HL-60 (cell line): ENCODE measurements at regions not wholly inside any gene's neighbourhood (a gene's known extent, or its start where the extent isn't known, plus 50 kb on each side); places are given as distances from the start of the nearest gene placed in this dataset.

Experiments used
- DNase-seq, 2 experiments: peaks; one replicate each; pipeline ENCODE4 v3.0.0-alpha.2; 2010 to 2020; ENCODE audit warnings: low read depth in 1 of 2, low spot score in 1 of 2
- H3K27ac ChIP-seq: fragments of 250-450 bp; sonication (Bioruptor Pico); replicated peaks from 2 replicates; pipeline ENCODE4 v1.5.1; 2020; ENCODE audit warnings: mild to moderate bottlenecking, moderate library complexity
- H3K27me3 ChIP-seq: fragments of 250-450 bp; sonication (Bioruptor Pico); 2 replicates; pipeline ENCODE4 v1.5.1; 2021; ENCODE audit warnings: mild to moderate bottlenecking, moderate library complexity; ENCODE audit not compliant: insufficient read depth, poor library complexity, severe bottlenecking
- H3K4me3 ChIP-seq: replicated peaks from 2 replicates; pipeline ENCODE4 v1.5.1; 2011; ENCODE audit warnings: mild to moderate bottlenecking, control low read depth, low read length; ENCODE audit not compliant: insufficient read depth
- GABPA ChIP-seq: IDR thresholded peaks from 2 replicates; pipeline ENCODE4 v1.6.1; 2012; ENCODE audit warnings: low read depth
- POLR2AphosphoS5 ChIP-seq: IDR thresholded peaks from 2 replicates; pipeline ENCODE4 v1.6.1; 2012; ENCODE audit warnings: low read depth
- SPI1 ChIP-seq: IDR thresholded peaks from 2 replicates; pipeline ENCODE4 v1.6.1; 2012; ENCODE audit warnings: low read depth, mild to moderate bottlenecking, borderline replicate concordance
- TF ChIP-seq, protein P1 (sequence below): IDR thresholded peaks from one replicate; pipeline ENCODE4 v1.5.1; 2011; ENCODE audit warnings: low read length, control low read depth, inconsistent platforms; ENCODE audit not compliant: insufficient read depth
- TF ChIP-seq, protein P2 (sequence below): IDR thresholded peaks from 2 replicates; pipeline ENCODE4 v1.6.1; 2012; ENCODE audit warnings: low read depth; ENCODE audit not compliant: insufficient replicate concordance

DNA sequence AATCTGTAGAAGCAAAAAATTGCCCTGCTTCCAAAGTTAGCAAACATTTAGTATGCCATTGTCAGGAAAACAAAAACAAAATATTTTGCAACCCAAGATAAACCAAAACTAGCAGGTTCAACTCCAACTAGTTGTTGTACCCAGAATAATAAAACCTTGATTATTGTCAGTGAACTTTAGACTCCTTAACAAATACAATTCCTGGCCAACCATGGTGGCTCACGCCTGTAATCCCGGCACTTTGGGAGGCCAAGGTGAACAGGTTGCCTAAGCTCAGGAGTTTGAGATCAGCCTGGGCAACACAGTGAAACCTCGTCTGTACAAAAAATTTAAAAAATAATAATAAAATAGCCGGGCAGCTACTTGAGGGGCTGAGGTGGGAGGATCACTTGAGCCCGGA, 53.6 kb upstream of the EPCAM start:
- Histone ChIP-seq H3K4me3 (no peak overlapping the region), H3K27ac (no peak overlapping the region), H3K27me3 (no peaks in the 10 kb centered on the region)
- no peak for TF ChIP-seq SPI1
- no peak for TF ChIP-seq GABPA
- TF ChIP-seq, protein P1, sequence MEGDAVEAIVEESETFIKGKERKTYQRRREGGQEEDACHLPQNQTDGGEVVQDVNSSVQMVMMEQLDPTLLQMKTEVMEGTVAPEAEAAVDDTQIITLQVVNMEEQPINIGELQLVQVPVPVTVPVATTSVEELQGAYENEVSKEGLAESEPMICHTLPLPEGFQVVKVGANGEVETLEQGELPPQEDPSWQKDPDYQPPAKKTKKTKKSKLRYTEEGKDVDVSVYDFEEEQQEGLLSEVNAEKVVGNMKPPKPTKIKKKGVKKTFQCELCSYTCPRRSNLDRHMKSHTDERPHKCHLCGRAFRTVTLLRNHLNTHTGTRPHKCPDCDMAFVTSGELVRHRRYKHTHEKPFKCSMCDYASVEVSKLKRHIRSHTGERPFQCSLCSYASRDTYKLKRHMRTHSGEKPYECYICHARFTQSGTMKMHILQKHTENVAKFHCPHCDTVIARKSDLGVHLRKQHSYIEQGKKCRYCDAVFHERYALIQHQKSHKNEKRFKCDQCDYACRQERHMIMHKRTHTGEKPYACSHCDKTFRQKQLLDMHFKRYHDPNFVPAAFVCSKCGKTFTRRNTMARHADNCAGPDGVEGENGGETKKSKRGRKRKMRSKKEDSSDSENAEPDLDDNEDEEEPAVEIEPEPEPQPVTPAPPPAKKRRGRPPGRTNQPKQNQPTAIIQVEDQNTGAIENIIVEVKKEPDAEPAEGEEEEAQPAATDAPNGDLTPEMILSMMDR = no peak
- TF ChIP-seq, protein P2, sequence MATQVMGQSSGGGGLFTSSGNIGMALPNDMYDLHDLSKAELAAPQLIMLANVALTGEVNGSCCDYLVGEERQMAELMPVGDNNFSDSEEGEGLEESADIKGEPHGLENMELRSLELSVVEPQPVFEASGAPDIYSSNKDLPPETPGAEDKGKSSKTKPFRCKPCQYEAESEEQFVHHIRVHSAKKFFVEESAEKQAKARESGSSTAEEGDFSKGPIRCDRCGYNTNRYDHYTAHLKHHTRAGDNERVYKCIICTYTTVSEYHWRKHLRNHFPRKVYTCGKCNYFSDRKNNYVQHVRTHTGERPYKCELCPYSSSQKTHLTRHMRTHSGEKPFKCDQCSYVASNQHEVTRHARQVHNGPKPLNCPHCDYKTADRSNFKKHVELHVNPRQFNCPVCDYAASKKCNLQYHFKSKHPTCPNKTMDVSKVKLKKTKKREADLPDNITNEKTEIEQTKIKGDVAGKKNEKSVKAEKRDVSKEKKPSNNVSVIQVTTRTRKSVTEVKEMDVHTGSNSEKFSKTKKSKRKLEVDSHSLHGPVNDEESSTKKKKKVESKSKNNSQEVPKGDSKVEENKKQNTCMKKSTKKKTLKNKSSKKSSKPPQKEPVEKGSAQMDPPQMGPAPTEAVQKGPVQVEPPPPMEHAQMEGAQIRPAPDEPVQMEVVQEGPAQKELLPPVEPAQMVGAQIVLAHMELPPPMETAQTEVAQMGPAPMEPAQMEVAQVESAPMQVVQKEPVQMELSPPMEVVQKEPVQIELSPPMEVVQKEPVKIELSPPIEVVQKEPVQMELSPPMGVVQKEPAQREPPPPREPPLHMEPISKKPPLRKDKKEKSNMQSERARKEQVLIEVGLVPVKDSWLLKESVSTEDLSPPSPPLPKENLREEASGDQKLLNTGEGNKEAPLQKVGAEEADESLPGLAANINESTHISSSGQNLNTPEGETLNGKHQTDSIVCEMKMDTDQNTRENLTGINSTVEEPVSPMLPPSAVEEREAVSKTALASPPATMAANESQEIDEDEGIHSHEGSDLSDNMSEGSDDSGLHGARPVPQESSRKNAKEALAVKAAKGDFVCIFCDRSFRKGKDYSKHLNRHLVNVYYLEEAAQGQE = no peak
- no peak for TF ChIP-seq POLR2AphosphoS5
- DNase-seq = no peak

DNA sequence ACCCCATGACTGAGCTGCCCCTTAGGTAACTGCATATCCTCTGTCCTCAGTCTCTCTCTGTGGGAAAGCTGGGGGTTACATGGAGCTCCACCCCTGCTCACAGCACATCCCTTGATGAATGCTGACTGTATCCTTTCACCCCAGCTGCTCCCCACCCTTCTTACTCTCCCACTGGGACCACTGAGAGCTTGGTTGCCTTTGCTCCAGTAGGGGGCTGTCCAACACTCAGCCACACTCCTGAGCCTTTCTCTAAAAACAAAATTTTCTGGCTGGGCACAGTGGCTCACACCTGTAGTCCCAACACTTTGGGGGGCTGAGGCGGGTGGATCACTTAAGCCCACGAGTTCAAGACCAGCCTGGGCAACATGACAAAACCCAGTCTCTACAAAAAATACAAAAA, 55.4 kb upstream of the EPCAM start:
- H3K4me3 ChIP-seq = no peak overlapping the region
- no peak overlapping the region for H3K27ac ChIP-seq
- no peak for DNase-seq
- TF ChIP-seq, protein P1 = no peak
- TF ChIP-seq POLR2AphosphoS5 (no peak), SPI1 (no peak), GABPA (no peak)
- TF ChIP-seq, protein P2 = no peak
- no peaks in the 10 kb centered on the region for H3K27me3 ChIP-seq

DNA sequence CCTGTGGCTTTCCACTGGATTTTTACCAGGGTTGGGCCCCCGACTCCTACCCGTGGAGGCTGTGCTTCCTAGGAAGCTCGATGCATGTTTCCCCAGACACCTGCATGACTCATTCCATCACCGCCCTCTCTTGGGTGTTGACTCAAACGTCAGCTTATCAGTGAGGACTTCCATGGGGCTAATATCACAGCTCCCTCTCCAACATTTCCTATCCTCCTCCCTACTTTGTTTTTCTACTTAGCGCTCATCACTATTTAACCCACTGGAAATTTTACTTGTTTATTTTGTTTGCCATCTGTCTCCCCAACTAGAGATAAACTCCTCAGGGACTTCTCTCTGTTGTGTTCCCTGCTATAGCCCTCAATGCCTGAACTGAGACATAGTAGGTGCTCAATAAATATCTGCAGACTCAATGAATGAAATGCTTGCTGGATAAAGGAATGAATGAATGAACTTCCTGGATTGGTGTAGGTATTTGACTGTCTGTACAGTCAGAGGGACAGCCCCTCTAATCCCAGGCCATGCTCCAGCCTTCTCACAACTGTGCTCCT, 55.9 kb upstream of the EPCAM start:
- DNase-seq = no peak
- H3K27ac ChIP-seq = no peak overlapping the region
- H3K4me3 ChIP-seq = no peak overlapping the region
- H3K27me3 ChIP-seq = no peaks in the 10 kb centered on the region
- TF ChIP-seq GABPA (no peak), POLR2AphosphoS5 (no peak), SPI1 (no peak)
- TF ChIP-seq, protein P1 = no peak
- TF ChIP-seq, protein P2 = no peak
